HK-2 (cell line): ENCODE measurements at regions not wholly inside any gene's neighbourhood (a gene's known extent, or its start where the extent isn't known, plus 50 kb on each side); places are given as distances from the start of the nearest gene placed in this dataset.

ENCODE experiments used
- DNase-seq: peaks from one replicate; pipeline ENCODE4 v3.0.0-alpha.2; 2018; ENCODE audit not compliant: unreplicated experiment

DNA sequence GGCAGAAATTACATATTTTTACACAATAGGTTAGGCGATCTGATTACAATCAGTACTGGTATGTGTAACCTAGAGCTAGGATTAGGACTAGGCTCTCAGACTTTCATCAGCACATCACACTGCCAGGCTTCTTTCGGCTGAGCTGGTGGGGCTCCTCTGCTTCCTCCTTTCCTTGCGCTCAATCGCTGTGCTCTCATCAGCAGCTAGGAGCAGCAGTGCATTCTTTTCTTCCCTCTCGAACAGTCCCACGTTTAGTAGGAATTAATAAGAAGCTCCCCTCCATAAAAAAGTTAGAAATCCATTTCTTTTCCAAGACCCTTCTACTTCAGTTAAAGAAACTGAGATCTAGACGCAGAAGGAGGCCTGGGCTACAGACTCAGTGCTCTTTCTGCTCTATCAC, 350.4 kb downstream of the SPRY1 start:
- DNase-seq, result no peak

- DNase-seq, result no peak
Observed at GRCh38 chr4:123748806-123749205, 352.2 kb downstream of the SPRY1 start.

GRCh38 chr4:123749383-123749782, 352.8 kb downstream of the SPRY1 start:
- DNase-seq, result no peak

DNA sequence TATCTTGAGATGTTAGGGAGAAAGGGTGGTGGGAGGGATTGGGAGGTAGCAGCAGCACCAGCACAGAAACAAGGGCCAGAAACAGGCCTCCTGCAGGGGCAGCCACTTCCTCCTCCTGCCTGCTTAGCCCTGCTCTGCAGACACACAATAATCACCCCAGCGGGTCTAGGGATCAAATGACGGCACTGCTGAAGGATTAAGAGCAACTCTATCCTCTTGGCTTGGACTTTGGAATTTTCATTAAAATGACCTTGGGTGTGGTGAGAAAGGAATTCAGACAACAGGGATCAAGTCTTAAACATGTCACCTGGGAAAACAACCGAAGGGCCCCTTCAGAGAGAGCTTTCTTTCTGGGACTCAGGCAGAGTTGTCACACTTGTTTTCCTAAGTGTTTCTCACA, 353.4 kb downstream of the SPRY1 start:
- DNase-seq, result no peak

GRCh38 chr4:123755655-123756054, 359.1 kb downstream of the SPRY1 start:
- no peak for DNase-seq

GRCh38 chr4:123767806-123768205, 371.2 kb downstream of the SPRY1 start:
- no peak for DNase-seq

DNA sequence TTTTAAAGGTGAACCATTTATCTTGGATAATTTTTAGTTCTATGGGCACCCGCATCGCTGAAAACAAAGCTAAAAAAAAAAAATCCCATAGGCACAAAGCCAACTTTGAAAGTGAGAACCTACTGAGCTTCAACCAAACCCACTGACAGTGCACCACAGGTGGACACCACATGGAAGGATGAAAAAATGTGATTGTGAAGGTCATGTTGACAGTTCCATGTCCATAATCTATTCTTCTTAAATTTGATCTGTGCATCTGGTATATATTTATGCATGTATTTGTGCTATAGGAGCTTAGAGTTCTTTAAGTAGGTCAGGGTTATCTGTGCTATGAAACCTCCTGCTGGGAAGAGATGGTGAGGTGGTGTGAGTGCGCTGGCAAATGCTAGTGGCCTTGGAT, 374.3 kb downstream of the SPRY1 start:
- no peak for DNase-seq

- no peak for DNase-seq
Observed at GRCh38 chr4:123776267-123776666, 379.7 kb downstream of the SPRY1 start.

DNA sequence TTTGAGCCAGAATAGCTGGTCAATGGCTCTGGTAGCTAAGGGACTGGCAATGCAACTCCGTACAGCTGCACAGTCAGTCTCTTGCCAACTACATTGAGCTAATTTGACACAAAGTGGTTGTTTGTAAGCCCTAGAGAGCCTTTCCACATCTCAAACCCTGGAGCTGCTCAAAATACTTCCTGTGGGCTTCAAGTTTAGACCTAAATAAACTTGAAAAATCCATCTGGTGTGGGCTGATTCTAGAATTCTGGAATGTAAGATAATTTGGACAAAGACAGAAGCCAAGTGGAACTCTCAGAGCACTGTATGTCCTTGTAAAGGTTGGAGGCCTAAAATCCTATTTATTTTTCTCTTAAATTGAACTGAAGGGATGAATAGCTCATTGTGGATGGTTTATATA, 380.8 kb downstream of the SPRY1 start:
- DNase-seq, result no peak

- no peak for DNase-seq
Observed at GRCh38 chr4:123783151-123783790, 386.7 kb downstream of the SPRY1 start.

DNA sequence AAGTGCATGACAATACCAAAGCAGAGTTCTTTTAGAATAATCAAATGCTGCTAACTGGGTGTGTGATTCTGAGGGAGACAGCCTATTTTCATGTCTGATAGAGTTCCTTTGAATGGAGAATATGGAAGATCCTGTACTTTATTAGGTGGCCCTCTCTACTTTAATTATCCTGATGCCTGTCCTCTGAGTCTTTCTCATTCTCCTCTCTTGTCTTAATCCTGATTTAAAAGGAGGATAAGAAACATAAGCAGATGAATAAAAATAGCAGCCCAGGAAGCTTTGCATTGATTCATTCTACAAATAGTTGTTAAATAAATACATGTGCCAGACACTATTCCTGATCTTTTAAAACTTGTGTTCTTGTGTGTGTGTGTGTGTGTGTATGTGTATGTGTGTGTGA, 387.3 kb downstream of the SPRY1 start:
- DNase-seq, result no peak

GRCh38 chr4:123784626-123785025, 388.0 kb downstream of the SPRY1 start:
- no peak for DNase-seq

GRCh38 chr4:123785538-123785937, 388.9 kb downstream of the SPRY1 start:
- DNase-seq, result no peak

DNA sequence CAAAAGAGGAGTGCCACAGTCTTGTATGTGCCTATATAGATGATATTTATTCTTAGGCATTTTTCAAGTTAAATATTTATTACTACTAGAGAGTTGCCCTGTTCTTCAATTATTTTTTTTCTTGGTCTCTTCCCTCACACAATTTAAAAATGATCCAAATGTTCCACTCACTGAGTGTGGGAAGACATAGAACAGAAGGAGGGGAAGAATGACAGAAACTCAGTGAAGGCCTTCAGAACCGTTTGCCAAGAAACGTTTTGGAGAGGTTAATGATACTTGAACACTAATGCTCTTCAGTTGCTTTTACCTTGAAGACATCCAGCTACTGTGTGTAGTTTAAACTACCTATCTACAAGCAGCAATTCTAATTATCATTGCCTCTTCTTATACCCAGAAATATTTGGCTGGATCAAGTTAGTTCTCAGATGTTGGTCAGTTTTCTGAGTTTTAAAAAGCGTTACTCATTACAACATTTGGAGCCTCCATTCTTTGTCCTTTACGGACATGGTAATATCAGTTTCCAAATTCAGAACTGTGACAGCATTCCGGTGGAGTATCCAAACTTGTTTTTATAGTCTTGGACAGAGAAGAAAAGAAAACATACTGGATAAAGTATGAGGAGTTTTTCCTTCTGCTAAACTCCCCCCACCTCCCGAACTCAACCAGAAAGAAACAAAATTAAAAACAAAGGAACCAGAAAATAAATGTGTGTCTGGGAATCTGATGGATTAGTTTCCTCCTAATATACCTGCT, 389.7 kb downstream of the SPRY1 start:
- no peak for DNase-seq

DNA sequence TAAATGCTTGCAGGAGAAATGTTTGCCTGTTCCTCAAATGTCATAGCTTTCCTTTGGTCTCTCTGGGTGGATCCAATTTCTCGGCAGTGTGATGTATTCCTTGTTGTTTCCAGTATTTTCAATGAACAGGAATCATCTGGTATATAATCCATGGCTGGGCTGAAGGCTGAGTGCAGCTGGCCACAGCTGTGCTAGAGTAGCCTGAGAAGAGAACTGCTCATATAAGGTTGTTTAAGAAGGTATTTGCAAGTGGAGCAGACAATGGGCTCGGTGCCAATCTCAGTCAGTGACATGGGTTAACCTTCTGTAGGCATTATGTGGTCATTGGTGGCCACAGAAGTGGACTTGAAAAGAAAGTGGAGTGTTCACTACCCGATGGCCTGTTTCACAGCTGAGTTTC, 390.3 kb downstream of the SPRY1 start:
- DNase-seq, result peak; percentile 2

- no peak for DNase-seq
Observed at GRCh38 chr4:123787512-123788080, 391.0 kb downstream of the SPRY1 start.

- no peak for DNase-seq
Observed at GRCh38 chr4:123788577-123788976, 392.0 kb downstream of the SPRY1 start.

- no peak for DNase-seq
Observed at GRCh38 chr4:123790681-123791080, 394.1 kb downstream of the SPRY1 start.

DNA sequence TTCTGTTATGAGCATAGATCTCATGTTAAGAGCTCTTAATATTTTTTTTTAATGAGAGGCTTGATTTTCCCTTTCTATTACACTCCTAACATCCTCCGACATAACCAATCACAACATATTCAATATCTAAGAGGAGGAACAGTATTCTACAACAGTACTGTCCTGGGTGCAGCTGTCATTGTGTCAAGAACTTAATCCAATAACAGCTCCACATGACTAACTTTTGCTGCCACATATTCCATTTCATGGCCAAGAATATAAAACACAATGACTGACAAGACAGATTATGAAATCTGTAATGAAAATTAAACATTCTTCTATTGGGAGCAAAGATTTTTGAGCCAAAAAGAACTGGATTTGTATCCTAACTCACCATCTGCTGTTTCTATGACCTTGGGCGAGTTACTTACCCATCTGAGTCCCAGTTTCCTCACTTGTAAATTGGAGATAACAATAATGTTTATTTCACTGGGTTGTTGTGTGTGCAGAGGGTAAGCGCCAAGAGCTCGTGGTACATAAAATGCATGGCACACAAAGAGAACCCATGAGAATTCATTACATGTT, 405.6 kb downstream of the SPRY1 start:
- DNase-seq, result no peak

- no peak for DNase-seq
Observed at GRCh38 chr4:123802933-123803332, 406.3 kb downstream of the SPRY1 start.

DNA sequence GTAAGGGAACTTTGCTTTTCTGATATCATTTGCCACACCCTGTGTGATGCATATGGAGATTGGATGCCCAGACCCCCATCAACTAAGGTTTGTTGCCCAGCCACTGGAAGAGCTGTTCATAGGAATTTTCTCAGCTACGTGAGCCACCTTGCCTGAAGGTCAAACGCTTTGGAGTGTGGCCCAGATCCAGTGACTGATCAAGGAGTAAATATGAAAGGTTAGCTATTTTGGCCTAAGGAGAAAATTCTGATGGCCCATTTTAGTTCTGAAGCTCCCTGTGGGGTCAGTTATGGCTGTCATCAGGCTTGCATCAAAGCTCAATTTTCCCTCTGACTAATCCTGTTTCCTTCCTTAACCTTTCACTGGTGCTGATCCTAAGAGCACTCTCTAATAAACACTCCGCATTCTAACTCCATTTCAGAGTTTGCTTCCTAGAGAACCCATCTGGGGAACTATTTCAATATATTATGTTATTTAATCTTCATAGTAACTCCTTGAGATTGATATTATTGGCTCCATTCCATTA, 407.7 kb downstream of the SPRY1 start:
- no peak for DNase-seq

GRCh38 chr4:123806056-123806455, 409.5 kb downstream of the SPRY1 start:
- DNase-seq, result no peak

GRCh38 chr4:123807187-123807586, 410.6 kb downstream of the SPRY1 start:
- DNase-seq, result no peak
